Activated CD4-positive, alpha-beta T cell treated with anti-CD3 and anti-CD28 coated beads, Interleukin-2, amount 50 U/mL, for 16 hours (primary cell): ENCODE measurements at regions not wholly inside any gene's neighbourhood (a gene's known extent, or its start where the extent isn't known, plus 50 kb on each side); places are given as distances from the start of the nearest gene placed in this dataset.

Source experiments
- DNase-seq: peaks from one replicate; pipeline ENCODE4 v3.0.0-alpha.2; 2020

- DNase-seq, result no peak
These were observed 177.1 kb upstream of the TET2 start for GRCh38 chr4:104969394-104970082.

DNA sequence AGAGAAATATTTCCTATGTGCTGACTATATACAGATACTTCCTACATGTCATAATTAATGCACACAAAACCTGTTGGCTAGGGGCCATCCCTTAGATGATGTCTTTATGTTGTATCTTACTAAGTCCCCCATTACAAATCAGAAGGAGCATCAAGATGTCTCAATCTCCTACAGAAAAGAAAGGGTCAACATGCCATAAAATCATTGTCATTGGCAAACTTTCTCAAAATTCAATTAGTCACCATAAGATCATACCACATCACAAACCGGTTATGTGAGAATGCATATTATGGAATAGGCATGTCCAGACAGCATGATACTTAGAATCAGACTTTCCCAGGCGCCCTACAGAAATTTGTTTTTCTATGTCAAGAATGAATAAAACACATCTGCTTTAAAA, 175.2 kb upstream of the TET2 start:
- no peak for DNase-seq

GRCh38 chr4:104973708-104974107, 173.0 kb upstream of the TET2 start:
- DNase-seq, result peak; percentile 23

- no peak for DNase-seq
These were observed 171.1 kb upstream of the TET2 start for GRCh38 chr4:104975617-104976016.

GRCh38 chr4:104976262-104976661, 170.4 kb upstream of the TET2 start:
- DNase-seq, result no peak

GRCh38 chr4:104979083-104979760, 167.5 kb upstream of the TET2 start:
- DNase-seq, result no peak

- no peak for DNase-seq
These were observed 163.0 kb upstream of the TET2 start for GRCh38 chr4:104983615-104984179.

- DNase-seq, result no peak
These were observed 160.4 kb upstream of the TET2 start for GRCh38 chr4:104986306-104986705.

DNA sequence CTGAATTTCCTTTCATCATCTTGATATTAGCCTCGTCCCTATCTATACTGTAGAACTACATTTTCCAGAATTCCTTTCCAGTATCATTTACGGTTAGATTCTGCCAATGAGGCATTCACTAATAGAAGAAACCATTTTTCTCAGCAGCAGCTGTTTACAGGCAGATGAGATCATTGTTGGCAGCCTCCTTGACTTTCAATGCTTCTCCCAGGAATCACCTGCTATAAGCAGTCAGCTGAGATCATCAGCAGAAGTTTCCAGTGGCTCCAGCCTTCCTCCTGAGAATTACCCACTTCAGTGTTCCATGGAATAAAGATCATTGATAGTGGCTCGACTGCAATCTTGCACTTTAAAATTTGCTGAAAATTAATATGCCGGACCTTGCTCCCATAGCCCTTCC, 157.3 kb upstream of the TET2 start:
- no peak for DNase-seq

GRCh38 chr4:105002278-105002677, 144.4 kb upstream of the TET2 start:
- DNase-seq, result no peak

DNA sequence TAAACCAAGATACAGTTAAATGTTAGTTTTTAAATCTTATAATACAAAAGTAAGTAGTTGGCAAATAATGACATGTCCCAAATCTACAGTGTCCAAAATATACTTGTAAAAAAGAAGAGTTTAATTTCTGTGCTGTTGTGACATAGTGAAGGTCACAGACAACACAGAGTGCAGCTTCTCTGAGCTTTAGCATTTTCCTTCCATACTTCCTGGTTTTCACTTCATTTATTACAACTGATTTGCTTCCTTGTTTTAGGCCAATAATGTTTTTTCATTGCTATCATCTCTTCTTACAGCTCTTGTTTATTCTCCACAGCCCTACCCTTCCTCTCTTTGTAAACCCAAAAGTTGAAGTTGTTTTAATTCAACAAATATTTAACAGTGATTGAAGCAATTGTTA, 132.4 kb upstream of the TET2 start:
- no peak for DNase-seq

GRCh38 chr4:105014635-105015034, 132.0 kb upstream of the TET2 start:
- no peak for DNase-seq

DNA sequence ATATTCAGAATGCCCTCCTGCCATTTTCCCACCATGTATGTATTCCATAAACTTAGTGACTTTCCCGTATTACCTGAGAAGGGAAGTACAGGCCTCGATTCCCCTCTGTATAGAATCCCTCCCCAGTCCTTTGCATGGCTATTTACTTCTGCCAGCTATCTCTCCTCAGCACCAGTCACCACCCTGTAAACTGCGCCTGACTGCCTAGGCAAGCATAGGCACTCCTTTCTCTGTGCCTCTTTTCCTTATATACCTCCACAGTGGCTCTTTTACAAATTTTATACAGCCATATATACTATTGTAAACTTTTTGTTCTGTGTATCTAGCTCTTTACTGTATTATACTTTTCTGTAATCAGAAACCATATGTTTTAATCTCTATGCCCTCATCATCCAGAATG, 130.9 kb upstream of the TET2 start:
- DNase-seq, result no peak

GRCh38 chr4:105022811-105023667, 123.6 kb upstream of the TET2 start:
- no peak for DNase-seq

GRCh38 chr4:105023668-105024055, 123.0 kb upstream of the TET2 start:
- no peak for DNase-seq

GRCh38 chr4:105025263-105026017, 121.2 kb upstream of the TET2 start:
- DNase-seq, result no peak

GRCh38 chr4:105036991-105037390, 109.7 kb upstream of the TET2 start:
- no peak for DNase-seq

DNA sequence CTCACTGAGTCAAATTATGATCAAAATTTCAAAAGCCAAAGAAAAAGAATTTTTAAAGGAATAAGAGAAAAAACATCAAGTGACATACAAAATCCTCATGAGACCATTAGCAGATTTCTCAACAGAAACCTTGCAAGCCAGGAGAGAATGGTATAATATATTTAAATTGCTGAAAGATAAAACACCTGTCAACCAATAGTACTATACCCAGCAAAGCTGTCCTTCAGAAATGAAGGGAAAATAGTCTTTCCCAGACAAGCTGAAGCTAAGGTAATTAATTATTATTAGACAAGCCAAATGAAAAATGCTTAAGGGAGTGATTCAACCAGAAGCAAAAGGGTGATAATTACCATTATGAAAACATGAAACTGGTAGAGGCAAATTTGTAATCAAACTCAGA, 104.2 kb upstream of the TET2 start:
- DNase-seq, result no peak

- no peak for DNase-seq
These were observed 95.8 kb upstream of the TET2 start for GRCh38 chr4:105050896-105051295.

DNA sequence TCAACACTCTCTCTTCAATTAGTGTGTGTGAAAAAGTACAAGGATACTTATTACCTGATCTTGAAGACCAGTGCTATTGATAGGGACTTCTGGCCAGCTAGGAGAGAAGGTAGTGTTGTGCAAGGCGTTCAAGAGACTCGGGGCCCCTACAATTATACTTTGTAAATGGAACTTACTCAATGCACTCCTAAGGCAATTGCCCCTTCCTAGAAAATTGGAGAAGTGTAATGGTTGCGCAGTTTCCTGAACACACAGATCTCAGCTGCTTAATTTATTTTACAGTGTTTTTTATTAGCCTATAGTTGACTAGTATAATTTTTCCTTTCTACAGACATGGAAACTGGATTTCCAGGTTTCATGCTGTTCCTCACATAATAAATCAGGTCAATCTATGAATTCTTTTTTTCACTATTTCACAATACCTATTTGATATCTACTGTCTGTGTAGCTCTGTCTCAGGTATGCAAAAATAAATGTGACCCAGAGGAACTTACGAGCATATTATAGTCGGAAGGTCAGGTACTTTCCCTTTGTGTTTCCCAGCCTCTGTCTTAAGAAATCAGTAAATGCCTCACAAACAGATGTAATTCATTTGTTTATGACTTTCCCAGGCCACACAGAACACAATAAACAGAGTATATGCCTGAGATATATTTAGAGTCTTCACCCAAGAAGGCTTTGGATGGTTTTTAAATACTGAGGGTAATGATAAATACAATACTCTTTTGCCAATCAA, 89.1 kb upstream of the TET2 start:
- DNase-seq, result peak; percentile 10

GRCh38 chr4:105058177-105058812, 88.4 kb upstream of the TET2 start:
- peak; percentile 81 for DNase-seq

- DNase-seq, result peak; percentile 72
These were observed 87.3 kb upstream of the TET2 start for GRCh38 chr4:105059337-105059736.
